ENCODE measurements at regions not wholly inside any gene's neighbourhood (a gene's known extent, or its start where the extent isn't known, plus 50 kb on each side); places are given as distances from the start of the nearest gene placed in this dataset.

DNA sequence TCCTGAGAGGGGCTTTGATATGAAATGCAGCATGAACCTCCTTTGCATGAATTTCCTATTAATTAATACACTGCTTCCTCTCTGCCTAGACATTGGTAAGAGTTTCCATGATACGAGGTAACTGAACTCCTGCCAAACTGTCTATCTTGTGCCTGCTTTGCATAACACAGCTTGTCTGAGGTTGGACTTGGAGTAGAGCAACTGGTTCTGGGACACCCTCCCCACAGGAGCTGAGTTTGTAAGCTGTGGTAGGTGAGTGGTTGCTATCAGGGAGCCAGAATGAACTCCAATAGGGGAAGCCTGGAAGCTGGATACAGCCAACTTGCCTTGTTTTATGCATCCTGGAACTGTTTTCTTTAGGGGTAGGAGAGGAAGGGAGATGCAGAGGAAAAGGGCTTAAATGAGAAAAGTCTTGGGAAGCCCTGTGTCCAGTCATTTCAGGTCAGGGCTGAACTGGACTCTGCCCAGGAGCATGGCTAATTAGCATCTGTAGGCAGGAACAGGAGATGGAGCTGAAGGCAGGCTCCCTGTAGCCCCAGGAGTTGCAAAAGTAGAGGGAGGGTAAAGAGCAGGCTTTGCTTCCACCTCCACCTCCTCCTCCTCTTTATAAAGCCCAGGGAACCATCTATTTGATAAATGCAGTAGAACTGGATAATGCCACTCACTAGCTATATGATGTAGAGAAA is 73.2 kb upstream of the GPR158 start:
- Histone ChIP-seq H3K36me3 (ENCODE audit: control insufficient read depth in 2 of 2, insufficient read depth in 1 of 2, low read length in 2 of 2) (no peaks in the 10 kb centered on the region), H3K9me3 (ENCODE audit: control insufficient read depth, insufficient read depth, low read depth, low read length) (no peaks in the 10 kb centered on the region), H3K4me1 (ENCODE audit: control insufficient read depth, insufficient read depth, low read length) (no peaks in the 10 kb centered on the region), H3K27ac (ENCODE audit: extremely low read depth, low read depth, low read length) (no peak overlapping the region), H3K4me3 (ENCODE audit: low read depth, low read length) (no peak overlapping the region)
- ChIA-PET CTCF (no interaction called here), POLR2A (no interaction called here)
- TF ChIP-seq IKZF3 (tag by site-specific recombination; IDR thresholded peaks at IDR 0.05) (no peak), WT1 (tag by site-specific recombination; IDR thresholded peaks at IDR 0.05) (no peak), HOXA7 (CRISPR knock-in tag; IDR thresholded peaks at IDR 0.05; ENCODE audit: borderline replicate concordance) (no peak), ZNF223 (tag by site-specific recombination; IDR thresholded peaks at IDR 0.05) (no peak), YY1 (tag by site-specific recombination; IDR thresholded peaks at IDR 0.05) (no peak), ZNF211 (tag by site-specific recombination; IDR thresholded peaks at IDR 0.05; ENCODE audit: low read depth) (no peak), KLF16 (tag by site-specific recombination; IDR thresholded peaks at IDR 0.05) (no peak), ZNF202 (tag by site-specific recombination; IDR thresholded peaks at IDR 0.05; ENCODE audit: borderline replicate concordance) (no peak), ZNF747 (tag by site-specific recombination; IDR thresholded peaks at IDR 0.05) (no peak), ZBTB7A (tag by site-specific recombination; IDR thresholded peaks at IDR 0.05; ENCODE audit: low read depth) (no peak)
- TF ChIP-seq, protein P1, sequence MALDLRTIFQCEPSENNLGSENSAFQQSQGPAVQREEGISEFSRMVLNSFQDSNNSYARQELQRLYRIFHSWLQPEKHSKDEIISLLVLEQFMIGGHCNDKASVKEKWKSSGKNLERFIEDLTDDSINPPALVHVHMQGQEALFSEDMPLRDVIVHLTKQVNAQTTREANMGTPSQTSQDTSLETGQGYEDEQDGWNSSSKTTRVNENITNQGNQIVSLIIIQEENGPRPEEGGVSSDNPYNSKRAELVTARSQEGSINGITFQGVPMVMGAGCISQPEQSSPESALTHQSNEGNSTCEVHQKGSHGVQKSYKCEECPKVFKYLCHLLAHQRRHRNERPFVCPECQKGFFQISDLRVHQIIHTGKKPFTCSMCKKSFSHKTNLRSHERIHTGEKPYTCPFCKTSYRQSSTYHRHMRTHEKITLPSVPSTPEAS (tag by site-specific recombination; IDR thresholded peaks at IDR 0.05): no peak
- TF ChIP-seq, protein P2, sequence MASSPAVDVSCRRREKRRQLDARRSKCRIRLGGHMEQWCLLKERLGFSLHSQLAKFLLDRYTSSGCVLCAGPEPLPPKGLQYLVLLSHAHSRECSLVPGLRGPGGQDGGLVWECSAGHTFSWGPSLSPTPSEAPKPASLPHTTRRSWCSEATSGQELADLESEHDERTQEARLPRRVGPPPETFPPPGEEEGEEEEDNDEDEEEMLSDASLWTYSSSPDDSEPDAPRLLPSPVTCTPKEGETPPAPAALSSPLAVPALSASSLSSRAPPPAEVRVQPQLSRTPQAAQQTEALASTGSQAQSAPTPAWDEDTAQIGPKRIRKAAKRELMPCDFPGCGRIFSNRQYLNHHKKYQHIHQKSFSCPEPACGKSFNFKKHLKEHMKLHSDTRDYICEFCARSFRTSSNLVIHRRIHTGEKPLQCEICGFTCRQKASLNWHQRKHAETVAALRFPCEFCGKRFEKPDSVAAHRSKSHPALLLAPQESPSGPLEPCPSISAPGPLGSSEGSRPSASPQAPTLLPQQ (tag by site-specific recombination; IDR thresholded peaks at IDR 0.05): no peak
- TF ChIP-seq, protein P3, sequence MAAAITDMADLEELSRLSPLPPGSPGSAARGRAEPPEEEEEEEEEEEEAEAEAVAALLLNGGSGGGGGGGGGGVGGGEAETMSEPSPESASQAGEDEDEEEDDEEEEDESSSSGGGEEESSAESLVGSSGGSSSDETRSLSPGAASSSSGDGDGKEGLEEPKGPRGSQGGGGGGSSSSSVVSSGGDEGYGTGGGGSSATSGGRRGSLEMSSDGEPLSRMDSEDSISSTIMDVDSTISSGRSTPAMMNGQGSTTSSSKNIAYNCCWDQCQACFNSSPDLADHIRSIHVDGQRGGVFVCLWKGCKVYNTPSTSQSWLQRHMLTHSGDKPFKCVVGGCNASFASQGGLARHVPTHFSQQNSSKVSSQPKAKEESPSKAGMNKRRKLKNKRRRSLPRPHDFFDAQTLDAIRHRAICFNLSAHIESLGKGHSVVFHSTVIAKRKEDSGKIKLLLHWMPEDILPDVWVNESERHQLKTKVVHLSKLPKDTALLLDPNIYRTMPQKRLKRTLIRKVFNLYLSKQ (tag by site-specific recombination; IDR thresholded peaks at IDR 0.05; ENCODE audit: borderline replicate concordance): no peak
- TF ChIP-seq, protein P4, sequence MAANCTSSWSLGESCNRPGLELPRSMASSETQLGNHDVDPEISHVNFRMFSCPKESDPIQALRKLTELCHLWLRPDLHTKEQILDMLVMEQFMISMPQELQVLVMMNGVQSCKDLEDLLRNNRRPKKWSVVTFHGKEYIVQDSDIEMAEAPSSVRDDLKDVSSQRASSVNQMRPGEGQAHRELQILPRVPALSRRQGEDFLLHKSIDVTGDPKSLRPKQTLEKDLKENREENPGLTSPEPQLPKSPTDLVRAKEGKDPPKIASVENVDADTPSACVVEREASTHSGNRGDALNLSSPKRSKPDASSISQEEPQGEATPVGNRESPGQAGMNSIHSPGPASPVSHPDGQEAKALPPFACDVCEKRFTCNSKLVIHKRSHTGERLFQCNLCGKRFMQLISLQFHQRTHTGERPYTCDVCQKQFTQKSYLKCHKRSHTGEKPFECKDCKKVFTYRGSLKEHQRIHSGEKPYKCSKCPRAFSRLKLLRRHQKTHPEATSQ (tag by site-specific recombination; IDR thresholded peaks at IDR 0.05): no peak
- TF ChIP-seq, protein P5, sequence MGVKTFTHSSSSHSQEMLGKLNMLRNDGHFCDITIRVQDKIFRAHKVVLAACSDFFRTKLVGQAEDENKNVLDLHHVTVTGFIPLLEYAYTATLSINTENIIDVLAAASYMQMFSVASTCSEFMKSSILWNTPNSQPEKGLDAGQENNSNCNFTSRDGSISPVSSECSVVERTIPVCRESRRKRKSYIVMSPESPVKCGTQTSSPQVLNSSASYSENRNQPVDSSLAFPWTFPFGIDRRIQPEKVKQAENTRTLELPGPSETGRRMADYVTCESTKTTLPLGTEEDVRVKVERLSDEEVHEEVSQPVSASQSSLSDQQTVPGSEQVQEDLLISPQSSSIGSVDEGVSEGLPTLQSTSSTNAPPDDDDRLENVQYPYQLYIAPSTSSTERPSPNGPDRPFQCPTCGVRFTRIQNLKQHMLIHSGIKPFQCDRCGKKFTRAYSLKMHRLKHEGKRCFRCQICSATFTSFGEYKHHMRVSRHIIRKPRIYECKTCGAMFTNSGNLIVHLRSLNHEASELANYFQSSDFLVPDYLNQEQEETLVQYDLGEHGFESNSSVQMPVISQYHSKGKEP (tag by site-specific recombination; IDR thresholded peaks at IDR 0.05): no peak

DNA sequence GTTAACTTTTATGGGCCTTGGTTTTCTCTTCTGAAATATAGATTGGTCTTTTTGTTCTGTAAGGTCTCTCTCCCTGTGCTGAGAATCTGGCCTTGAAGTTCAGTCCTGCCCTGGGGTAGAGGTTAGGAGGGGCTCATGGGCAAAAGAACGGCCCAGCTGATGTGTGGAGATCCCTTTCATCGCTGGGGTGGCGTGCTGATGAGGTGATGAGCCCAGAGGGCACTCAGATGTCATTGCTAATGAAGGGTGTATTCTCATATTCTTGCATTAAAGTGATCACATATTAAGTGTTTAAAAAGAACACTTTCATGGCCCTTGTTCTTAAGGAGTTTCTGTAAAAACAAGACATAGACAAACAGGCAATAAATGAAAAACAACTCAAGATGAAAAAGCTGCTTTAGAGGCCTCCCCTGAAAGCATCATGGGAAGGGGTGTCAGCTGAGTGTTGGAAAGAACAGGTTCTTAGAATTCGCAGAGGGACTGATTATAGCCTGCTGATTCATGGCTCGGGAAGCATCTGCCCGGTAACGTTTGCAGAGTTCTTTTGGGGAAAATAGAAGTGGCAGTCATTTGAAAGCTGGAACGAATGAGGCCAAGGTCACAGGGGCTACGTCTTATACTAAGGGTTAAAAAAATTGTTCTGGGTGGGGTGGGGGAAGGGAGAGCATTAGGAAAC is 72.5 kb upstream of the GPR158 start:
- ChIA-PET CTCF (no interaction called here), POLR2A (no interaction called here)
- Histone ChIP-seq H3K4me3 (ENCODE audit: low read depth, low read length) (no peak overlapping the region), H3K9me3 (ENCODE audit: control insufficient read depth, insufficient read depth, low read depth, low read length) (no peaks in the 10 kb centered on the region), H3K36me3 (ENCODE audit: control insufficient read depth in 2 of 2, insufficient read depth in 1 of 2, low read length in 2 of 2) (no peaks in the 10 kb centered on the region), H3K4me1 (ENCODE audit: control insufficient read depth, insufficient read depth, low read length) (no peaks in the 10 kb centered on the region), H3K27ac (ENCODE audit: extremely low read depth, low read depth, low read length) (no peak overlapping the region)
- TF ChIP-seq KLF8 (tag by site-specific recombination; IDR thresholded peaks at IDR 0.05): no peak
- no peak for TF ChIP-seq ZNF292 (tag by site-specific recombination; IDR thresholded peaks at IDR 0.05; ENCODE audit: borderline replicate concordance, low read depth)
- no peak for TF ChIP-seq ZNF555 (tag by site-specific recombination; conservative IDR thresholded peaks at IDR 0.05)
- TF ChIP-seq OVOL3 (tag by site-specific recombination; IDR thresholded peaks at IDR 0.05): no peak
- TF ChIP-seq ZNF174 (tag by site-specific recombination; IDR thresholded peaks at IDR 0.05): no peak
- no peak for TF ChIP-seq ZNF404 (tag by site-specific recombination; IDR thresholded peaks at IDR 0.05)
